Neural cell (in vitro differentiated cells): ENCODE measurements at regions not wholly inside any gene's neighbourhood (a gene's known extent, or its start where the extent isn't known, plus 50 kb on each side); places are given as distances from the start of the nearest gene placed in this dataset.

Source experiments
- H2AFZ ChIP-seq: fragments of 200-600, 300-800 bp; sonication (generic), shearing (Covaris generic); 2 replicates; pipeline ENCODE4 v1.6.0; 2014; ENCODE audit warnings: low read depth, mild to moderate bottlenecking, antibody characterized with exemption, low read length, moderate library complexity
- H3F3A ChIP-seq: fragments of 200-600 bp; shearing (Covaris generic); 2 replicates; pipeline ENCODE4 v1.6.1; 2016; ENCODE audit warnings: mild to moderate bottlenecking, moderate library complexity, mixed read lengths, antibody characterized with exemption, low read length; ENCODE audit not compliant: insufficient read depth, poor library complexity, severe bottlenecking
- H3K27ac ChIP-seq: fragments of 200-600, 300-800 bp; sonication (generic), shearing (Covaris generic); 2 replicates; pipeline ENCODE4 v1.5.1; 2014; ENCODE audit warnings: mild to moderate bottlenecking, low read length, moderate library complexity
- H3K27me3 ChIP-seq: fragments of 300-800, 200-600 bp; sonication (generic), shearing (Covaris generic); 2 replicates; pipeline ENCODE4 v1.6.0; 2014; ENCODE audit warnings: mild to moderate bottlenecking, low read depth, low read length, moderate library complexity; ENCODE audit not compliant: insufficient read depth
- H3K36me3 ChIP-seq: fragments of 300-800, 200-600 bp; sonication (generic), shearing (Covaris generic); 2 replicates; pipeline ENCODE4 v1.5.1; 2014; ENCODE audit warnings: mild to moderate bottlenecking, antibody characterized with exemption, low read length, moderate library complexity; ENCODE audit not compliant: insufficient read depth
- H3K4me2 ChIP-seq: fragments of 300-800, 200-600 bp; sonication (generic), shearing (Covaris generic); 2 replicates; pipeline ENCODE4 v1.6.0; 2014; ENCODE audit warnings: mild to moderate bottlenecking, low read length
- H3K4me3 ChIP-seq: fragments of 300-800, 200-600 bp; sonication (generic), shearing (Covaris generic); 2 replicates; pipeline ENCODE4 v1.5.1; 2014; ENCODE audit warnings: mild to moderate bottlenecking, low read length, moderate library complexity
- H3K79me2 ChIP-seq: fragments of 200-600 bp; shearing (Covaris generic); replicated peaks from 2 replicates; pipeline ENCODE4 v1.6.0; 2014; ENCODE audit warnings: mild to moderate bottlenecking, low read length, moderate library complexity; ENCODE audit not compliant: insufficient read depth
- H3K9ac ChIP-seq: fragments of 300-800, 200-600 bp; sonication (generic), shearing (Covaris generic); 2 replicates; pipeline ENCODE4 v1.6.1; 2016; ENCODE audit warnings: mild to moderate bottlenecking, low read length, mixed read lengths
- H3K9me2 ChIP-seq: fragments of 200-600 bp; shearing (Covaris generic); 2 replicates; pipeline ENCODE4 v1.6.1; 2016; ENCODE audit warnings: mild to moderate bottlenecking, low read length, mixed read lengths; ENCODE audit not compliant: insufficient read depth
- H3K9me3 ChIP-seq: fragments of 200-600, 300-800 bp; sonication (generic), shearing (Covaris generic); 2 replicates; pipeline ENCODE4 v1.6.1; 2016; ENCODE audit warnings: mild to moderate bottlenecking, mixed run types, low read length, moderate library complexity, mixed read lengths
- H4K20me1 ChIP-seq: fragments of 200-600 bp; shearing (Covaris generic); 2 replicates; pipeline ENCODE4 v1.6.1; 2016; ENCODE audit warnings: mild to moderate bottlenecking, mixed run types; ENCODE audit not compliant: insufficient read depth
- EP300 ChIP-seq: fragments of 450-650 bp; conservative IDR thresholded peaks from 2 replicates; pipeline ENCODE4 v1.6.1; 2014; ENCODE audit warnings: antibody characterized with exemption, mild to moderate bottlenecking, moderate library complexity; ENCODE audit not compliant: poor library complexity, severe bottlenecking
- EZH2 ChIP-seq: fragments of 200-600, 300-800 bp; shearing (Covaris generic), sonication (generic); IDR thresholded peaks from 2 replicates; pipeline ENCODE4 v1.6.1; 2014; ENCODE audit warnings: antibody characterized with exemption, low read length, borderline replicate concordance, mild to moderate bottlenecking; ENCODE audit not compliant: insufficient read depth, poor library complexity, severe bottlenecking
- MXI1 ChIP-seq: fragments of 450-650 bp; conservative IDR thresholded peaks from 2 replicates; pipeline ENCODE4 v1.6.1; 2014; ENCODE audit warnings: antibody characterized with exemption, mild to moderate bottlenecking; ENCODE audit not compliant: poor library complexity, severe bottlenecking
- POLR2AphosphoS5 ChIP-seq: IDR thresholded peaks from 2 replicates; pipeline ENCODE4 v1.6.1; 2012
- RAD21 ChIP-seq: fragments of 450-650 bp; conservative IDR thresholded peaks from 2 replicates; pipeline ENCODE4 v1.6.1; 2014; ENCODE audit warnings: antibody characterized with exemption, mild to moderate bottlenecking, moderate library complexity
- SMC3 ChIP-seq: fragments of 450-650 bp; conservative IDR thresholded peaks from 2 replicates; pipeline ENCODE4 v1.6.1; 2014; ENCODE audit warnings: antibody characterized with exemption, mild to moderate bottlenecking, moderate library complexity; ENCODE audit not compliant: poor library complexity
- TAF1 ChIP-seq: IDR thresholded peaks from 2 replicates; pipeline ENCODE4 v1.6.1; 2012; ENCODE audit warnings: low read depth
- TF ChIP-seq, protein P1 (sequence below): fragments of 450-650 bp; IDR thresholded peaks from 2 replicates; pipeline ENCODE4 v1.5.1; 2014; ENCODE audit warnings: antibody characterized with exemption, mild to moderate bottlenecking, moderate library complexity; ENCODE audit not compliant: poor library complexity, severe bottlenecking
- TF ChIP-seq, protein P2 (sequence below): IDR thresholded peaks from 2 replicates; pipeline ENCODE4 v1.6.1; 2012; ENCODE audit warnings: borderline replicate concordance

- Histone ChIP-seq H3K9me2 (no peaks in the 10 kb centered on the region), H3F3A (no peaks in the 10 kb centered on the region), H3K9me3 (no peaks in the 10 kb centered on the region), H3K36me3 (no peaks in the 10 kb centered on the region), H3K27me3 (no peaks in the 10 kb centered on the region), H3K79me2 (no peaks in the 10 kb centered on the region), H3K27ac (no peak overlapping the region), H3K4me3 (no peak overlapping the region), H3K4me2 (no peak overlapping the region), H3K9ac (no peak overlapping the region), H2AFZ (no peak overlapping the region), H4K20me1 (no peaks in the 10 kb centered on the region)
- TF ChIP-seq SMC3 (no peak), EZH2 (no peak), RAD21 (no peak), POLR2AphosphoS5 (no peak), MXI1 (no peak), TAF1 (no peak), EP300 (no peak)
- TF ChIP-seq, protein P1, sequence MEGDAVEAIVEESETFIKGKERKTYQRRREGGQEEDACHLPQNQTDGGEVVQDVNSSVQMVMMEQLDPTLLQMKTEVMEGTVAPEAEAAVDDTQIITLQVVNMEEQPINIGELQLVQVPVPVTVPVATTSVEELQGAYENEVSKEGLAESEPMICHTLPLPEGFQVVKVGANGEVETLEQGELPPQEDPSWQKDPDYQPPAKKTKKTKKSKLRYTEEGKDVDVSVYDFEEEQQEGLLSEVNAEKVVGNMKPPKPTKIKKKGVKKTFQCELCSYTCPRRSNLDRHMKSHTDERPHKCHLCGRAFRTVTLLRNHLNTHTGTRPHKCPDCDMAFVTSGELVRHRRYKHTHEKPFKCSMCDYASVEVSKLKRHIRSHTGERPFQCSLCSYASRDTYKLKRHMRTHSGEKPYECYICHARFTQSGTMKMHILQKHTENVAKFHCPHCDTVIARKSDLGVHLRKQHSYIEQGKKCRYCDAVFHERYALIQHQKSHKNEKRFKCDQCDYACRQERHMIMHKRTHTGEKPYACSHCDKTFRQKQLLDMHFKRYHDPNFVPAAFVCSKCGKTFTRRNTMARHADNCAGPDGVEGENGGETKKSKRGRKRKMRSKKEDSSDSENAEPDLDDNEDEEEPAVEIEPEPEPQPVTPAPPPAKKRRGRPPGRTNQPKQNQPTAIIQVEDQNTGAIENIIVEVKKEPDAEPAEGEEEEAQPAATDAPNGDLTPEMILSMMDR: no peak
- TF ChIP-seq, protein P2, sequence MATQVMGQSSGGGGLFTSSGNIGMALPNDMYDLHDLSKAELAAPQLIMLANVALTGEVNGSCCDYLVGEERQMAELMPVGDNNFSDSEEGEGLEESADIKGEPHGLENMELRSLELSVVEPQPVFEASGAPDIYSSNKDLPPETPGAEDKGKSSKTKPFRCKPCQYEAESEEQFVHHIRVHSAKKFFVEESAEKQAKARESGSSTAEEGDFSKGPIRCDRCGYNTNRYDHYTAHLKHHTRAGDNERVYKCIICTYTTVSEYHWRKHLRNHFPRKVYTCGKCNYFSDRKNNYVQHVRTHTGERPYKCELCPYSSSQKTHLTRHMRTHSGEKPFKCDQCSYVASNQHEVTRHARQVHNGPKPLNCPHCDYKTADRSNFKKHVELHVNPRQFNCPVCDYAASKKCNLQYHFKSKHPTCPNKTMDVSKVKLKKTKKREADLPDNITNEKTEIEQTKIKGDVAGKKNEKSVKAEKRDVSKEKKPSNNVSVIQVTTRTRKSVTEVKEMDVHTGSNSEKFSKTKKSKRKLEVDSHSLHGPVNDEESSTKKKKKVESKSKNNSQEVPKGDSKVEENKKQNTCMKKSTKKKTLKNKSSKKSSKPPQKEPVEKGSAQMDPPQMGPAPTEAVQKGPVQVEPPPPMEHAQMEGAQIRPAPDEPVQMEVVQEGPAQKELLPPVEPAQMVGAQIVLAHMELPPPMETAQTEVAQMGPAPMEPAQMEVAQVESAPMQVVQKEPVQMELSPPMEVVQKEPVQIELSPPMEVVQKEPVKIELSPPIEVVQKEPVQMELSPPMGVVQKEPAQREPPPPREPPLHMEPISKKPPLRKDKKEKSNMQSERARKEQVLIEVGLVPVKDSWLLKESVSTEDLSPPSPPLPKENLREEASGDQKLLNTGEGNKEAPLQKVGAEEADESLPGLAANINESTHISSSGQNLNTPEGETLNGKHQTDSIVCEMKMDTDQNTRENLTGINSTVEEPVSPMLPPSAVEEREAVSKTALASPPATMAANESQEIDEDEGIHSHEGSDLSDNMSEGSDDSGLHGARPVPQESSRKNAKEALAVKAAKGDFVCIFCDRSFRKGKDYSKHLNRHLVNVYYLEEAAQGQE: no peak
Observed at GRCh38 chr4:181770971-181771370, 472.2 kb upstream of the TENM3 start.

DNA sequence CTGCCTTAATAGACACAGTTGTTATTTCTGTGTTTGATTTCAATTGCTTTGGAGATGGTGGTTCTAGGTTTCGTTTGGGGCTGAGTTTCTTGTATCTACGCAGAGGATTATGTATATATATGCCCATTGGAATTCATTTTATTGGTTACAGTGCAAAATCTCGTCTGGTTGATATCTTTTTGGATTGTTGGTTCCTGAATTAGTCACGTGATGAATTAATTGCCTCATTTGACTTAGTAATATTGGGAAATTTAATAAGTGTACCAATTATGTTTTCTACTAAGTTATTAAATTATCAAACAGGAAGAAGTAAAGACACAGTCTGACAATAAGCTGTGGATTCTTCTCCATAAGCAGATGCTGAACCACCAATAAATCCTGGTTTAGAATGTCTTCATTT lies 467.9 kb upstream of the TENM3 start:
- Histone ChIP-seq H3K4me2 (no peak overlapping the region), H4K20me1 (no peaks in the 10 kb centered on the region), H3K36me3 (no peaks in the 10 kb centered on the region), H3K27ac (no peak overlapping the region), H2AFZ (no peak overlapping the region), H3K4me3 (no peak overlapping the region), H3K79me2 (no peaks in the 10 kb centered on the region), H3K27me3 (no peaks in the 10 kb centered on the region), H3K9ac (no peak overlapping the region), H3K9me2 (no peaks in the 10 kb centered on the region), H3K9me3 (no peaks in the 10 kb centered on the region), H3F3A (no peaks in the 10 kb centered on the region)
- TF ChIP-seq TAF1 (no peak), RAD21 (no peak), SMC3 (no peak), MXI1 (no peak), EZH2 (no peak), EP300 (no peak), POLR2AphosphoS5 (no peak)
- TF ChIP-seq, protein P2: no peak
- TF ChIP-seq, protein P1: no peak
